ENCODE measurements at regions not wholly inside any gene's neighbourhood (a gene's known extent, or its start where the extent isn't known, plus 50 kb on each side); places are given as distances from the start of the nearest gene placed in this dataset.
A peak's percentile ranks its signal among the peaks of the same experiment; 100 is the strongest.

GRCh38 chr5:144013816-144014215 lies 156.6 kb downstream of the YIPF5 start:
- no peak for ATAC-seq
- TF ChIP-seq ZC3H10 (CRISPR knock-in tag; IDR thresholded peaks at IDR 0.05), result no peak
- no peak for TF ChIP-seq TOX (CRISPR knock-in tag; IDR thresholded peaks at IDR 0.05; ENCODE audit: borderline replicate concordance)

- ATAC-seq, result no peak
- no peak for TF ChIP-seq ZFP30 (CRISPR knock-in tag; IDR thresholded peaks at IDR 0.05)
- TF ChIP-seq SNAI2 (CRISPR knock-in tag; IDR thresholded peaks at IDR 0.05), result no peak
- no peak for TF ChIP-seq ZFP3 (CRISPR knock-in tag; IDR thresholded peaks at IDR 0.05)
- TF ChIP-seq TCF4 (CRISPR knock-in tag; IDR thresholded peaks at IDR 0.05; ENCODE audit: borderline replicate concordance), result no peak
- TF ChIP-seq ZNF8 (CRISPR knock-in tag; IDR thresholded peaks at IDR 0.05), result no peak
- no peak for TF ChIP-seq PPARA (CRISPR knock-in tag; IDR thresholded peaks at IDR 0.05; ENCODE audit: borderline replicate concordance)
- no peak for TF ChIP-seq TOX (CRISPR knock-in tag; IDR thresholded peaks at IDR 0.05; ENCODE audit: borderline replicate concordance)
- no peak for TF ChIP-seq CSDC2 (CRISPR knock-in tag; IDR thresholded peaks at IDR 0.05)
- no peak for TF ChIP-seq ZNF70 (CRISPR knock-in tag; IDR thresholded peaks at IDR 0.05)
- TF ChIP-seq CSRNP3 (CRISPR knock-in tag; IDR thresholded peaks at IDR 0.05), result no peak
- TF ChIP-seq OSR1 (CRISPR knock-in tag; IDR thresholded peaks at IDR 0.05), result no peak
- TF ChIP-seq ESRRG (CRISPR knock-in tag; IDR thresholded peaks at IDR 0.05), result no peak
- TF ChIP-seq GLIS3 (CRISPR knock-in tag; IDR thresholded peaks at IDR 0.05), result no peak
- no peak for TF ChIP-seq ZC3H10 (CRISPR knock-in tag; IDR thresholded peaks at IDR 0.05)
Measured at GRCh38 chr5:144015961-144016360, 154.5 kb downstream of the YIPF5 start.

- peak; percentile 45; the same call in 1 of the 2 replicates for TF ChIP-seq TCF4 (CRISPR knock-in tag; IDR thresholded peaks at IDR 0.05; ENCODE audit: borderline replicate concordance)
- TF ChIP-seq RARB (CRISPR knock-in tag; IDR thresholded peaks at IDR 0.05), result no peak
- no peak; the same call in 2 of the 3 replicates for ATAC-seq
Measured at GRCh38 chr5:144017119-144017518, 153.3 kb downstream of the YIPF5 start.

GRCh38 chr5:144017631-144018030 lies 152.8 kb downstream of the YIPF5 start:
- ATAC-seq, result peak; percentile 39; the same call in 1 of the 3 replicates
- TF ChIP-seq TOX (CRISPR knock-in tag; IDR thresholded peaks at IDR 0.05; ENCODE audit: borderline replicate concordance) (no peak), ZC3H10 (CRISPR knock-in tag; IDR thresholded peaks at IDR 0.05) (no peak), ZNF70 (CRISPR knock-in tag; IDR thresholded peaks at IDR 0.05) (no peak), ISL1 (CRISPR knock-in tag; IDR thresholded peaks at IDR 0.05) (no peak), ZFP3 (CRISPR knock-in tag; IDR thresholded peaks at IDR 0.05) (no peak), SNAI2 (CRISPR knock-in tag; IDR thresholded peaks at IDR 0.05) (no peak), ZNF8 (CRISPR knock-in tag; IDR thresholded peaks at IDR 0.05) (no peak), TCF4 (CRISPR knock-in tag; IDR thresholded peaks at IDR 0.05; ENCODE audit: borderline replicate concordance) (no peak), CSDC2 (CRISPR knock-in tag; IDR thresholded peaks at IDR 0.05) (no peak), CREB5 (CRISPR knock-in tag; IDR thresholded peaks at IDR 0.05; ENCODE audit: low read depth) (no peak), GLIS3 (CRISPR knock-in tag; IDR thresholded peaks at IDR 0.05) (no peak)

- TF ChIP-seq ISL1 (CRISPR knock-in tag; IDR thresholded peaks at IDR 0.05), result no peak
- no peak for ATAC-seq
Measured at GRCh38 chr5:144024090-144024489, 146.4 kb downstream of the YIPF5 start.

GRCh38 chr5:144024545-144024944 lies 145.9 kb downstream of the YIPF5 start:
- TF ChIP-seq TSHZ2 (CRISPR knock-in tag; IDR thresholded peaks at IDR 0.05) (no peak), ISL1 (CRISPR knock-in tag; IDR thresholded peaks at IDR 0.05) (no peak), ESRRG (CRISPR knock-in tag; IDR thresholded peaks at IDR 0.05) (no peak), ZNF565 (CRISPR knock-in tag; conservative IDR thresholded peaks at IDR 0.05; ENCODE audit: low read depth) (no peak), ZNF8 (CRISPR knock-in tag; IDR thresholded peaks at IDR 0.05) (no peak), CREB5 (CRISPR knock-in tag; IDR thresholded peaks at IDR 0.05; ENCODE audit: low read depth) (no peak), ZFP30 (CRISPR knock-in tag; IDR thresholded peaks at IDR 0.05) (no peak), SNAI2 (CRISPR knock-in tag; IDR thresholded peaks at IDR 0.05) (no peak), CSDC2 (CRISPR knock-in tag; IDR thresholded peaks at IDR 0.05) (no peak), POU6F1 (CRISPR knock-in tag; IDR thresholded peaks at IDR 0.05; ENCODE audit: borderline replicate concordance, low read depth) (no peak), ARNTL (CRISPR knock-in tag; IDR thresholded peaks at IDR 0.05; ENCODE audit: borderline replicate concordance, low read depth) (no peak), TOX (CRISPR knock-in tag; IDR thresholded peaks at IDR 0.05; ENCODE audit: borderline replicate concordance) (no peak), RARB (CRISPR knock-in tag; IDR thresholded peaks at IDR 0.05) (no peak), OSR1 (CRISPR knock-in tag; IDR thresholded peaks at IDR 0.05) (no peak), ZC3H10 (CRISPR knock-in tag; IDR thresholded peaks at IDR 0.05) (no peak), GLIS3 (CRISPR knock-in tag; IDR thresholded peaks at IDR 0.05) (no peak)

More at GRCh38 chr5:144024545-144024944, 145.9 kb downstream of the YIPF5 start:
- ATAC-seq, result no peak
